ENCODE measurements at regions not wholly inside any gene's neighbourhood (a gene's known extent, or its start where the extent isn't known, plus 50 kb on each side); places are given as distances from the start of the nearest gene placed in this dataset.

- no peak for TF ChIP-seq POLR2A (IDR thresholded peaks at IDR 0.05)
- intact Hi-C loops (cut with DNase I): no loop called here
- H3K27ac ChIP-seq: no peak overlapping the region
- H3K9me3 ChIP-seq: no peaks in the 10 kb centered on the region
- WGBS, 2 donors: 48 to 67% methylated on average over 4 of the region's 4 CpGs
- no peak for DNase-seq
- H3K4me1 ChIP-seq: no peaks in the 10 kb centered on the region
- H3K36me3 ChIP-seq: no peaks in the 10 kb centered on the region
- no peak overlapping the region for H3K4me3 ChIP-seq
- no peaks in the 10 kb centered on the region for H3K27me3 ChIP-seq
Measured at GRCh38 chr3:79848876-79849275, 81.1 kb upstream of the ROBO1 start.

GRCh38 chr3:79847928-79848327 is 80.1 kb upstream of the ROBO1 start:
- no peaks in the 10 kb centered on the region for H3K9me3 ChIP-seq
- no peak overlapping the region for H3K27ac ChIP-seq
- intact Hi-C loops (cut with DNase I): no loop called here
- no peaks in the 10 kb centered on the region for H3K4me1 ChIP-seq
- H3K36me3 ChIP-seq: no peaks in the 10 kb centered on the region
- 41 to 51% methylated on average over 3 of the region's 3 CpGs for WGBS, 2 donors
- no peak for DNase-seq
- TF ChIP-seq CTCF (IDR thresholded peaks at IDR 0.05) (no peak), POLR2A (IDR thresholded peaks at IDR 0.05) (no peak)
- no peak overlapping the region for H3K4me3 ChIP-seq
- no peaks in the 10 kb centered on the region for H3K27me3 ChIP-seq

- TF ChIP-seq CTCF (IDR thresholded peaks at IDR 0.05) (peak in 2 of 6 experiments; percentile 16 to 18), POLR2A (IDR thresholded peaks at IDR 0.05) (no peak)
- WGBS, 2 donors: 52 to 59% methylated on average over 9 of the region's 9 CpGs
- no peaks in the 10 kb centered on the region for H3K9me3 ChIP-seq
- no peaks in the 10 kb centered on the region for H3K36me3 ChIP-seq
- H3K27me3 ChIP-seq: no peaks in the 10 kb centered on the region
- intact Hi-C loops (cut with DNase I): no loop called here
- H3K4me3 ChIP-seq: no peak overlapping the region
- no peak for DNase-seq
- H3K4me1 ChIP-seq: no peaks in the 10 kb centered on the region
- no peak overlapping the region for H3K27ac ChIP-seq
Measured at GRCh38 chr3:79846148-79846933, 78.5 kb upstream of the ROBO1 start.

- Histone ChIP-seq H3K4me1 (no peaks in the 10 kb centered on the region), H3K4me3 (no peak overlapping the region), H3K9me3 (no peaks in the 10 kb centered on the region), H3K27me3 (no peaks in the 10 kb centered on the region), H3K27ac (no peak overlapping the region), H3K36me3 (no peaks in the 10 kb centered on the region)
- TF ChIP-seq CTCF (IDR thresholded peaks at IDR 0.05) (no peak), POLR2A (IDR thresholded peaks at IDR 0.05) (no peak)
- DNase-seq: no peak
- 81 to 82% methylated on average over 4 of the region's 4 CpGs for WGBS, 2 donors
- intact Hi-C loops (cut with DNase I): no loop called here
Measured at GRCh38 chr3:79845546-79845945, 77.7 kb upstream of the ROBO1 start.

GRCh38 chr3:79844176-79844575 is 76.4 kb upstream of the ROBO1 start:
- Histone ChIP-seq H3K9me3 (no peaks in the 10 kb centered on the region), H3K36me3 (no peaks in the 10 kb centered on the region), H3K4me3 (no peak overlapping the region), H3K27me3 (no peaks in the 10 kb centered on the region), H3K4me1 (no peaks in the 10 kb centered on the region), H3K27ac (no peak overlapping the region)
- intact Hi-C loops (cut with DNase I): no loop called here
- WGBS, 2 donors: 80 to 83% methylated on average over 2 of the region's 2 CpGs
- no peak for DNase-seq
- TF ChIP-seq POLR2A (IDR thresholded peaks at IDR 0.05) (no peak), CTCF (IDR thresholded peaks at IDR 0.05) (no peak)

- Histone ChIP-seq H3K27me3 (no peaks in the 10 kb centered on the region), H3K36me3 (no peaks in the 10 kb centered on the region), H3K4me1 (no peaks in the 10 kb centered on the region), H3K9me3 (no peaks in the 10 kb centered on the region), H3K4me3 (no peak overlapping the region), H3K27ac (no peak overlapping the region)
- intact Hi-C loops (cut with DNase I): no loop called here
- TF ChIP-seq CTCF (IDR thresholded peaks at IDR 0.05) (no peak), POLR2A (IDR thresholded peaks at IDR 0.05) (no peak)
- no peak for DNase-seq
Measured at GRCh38 chr3:79843180-79843579, 75.4 kb upstream of the ROBO1 start.

Data from esophagus squamous epithelium (tissue), 5 donors.